Fibroblast of lung (primary cell): ENCODE measurements at regions not wholly inside any gene's neighbourhood (a gene's known extent, or its start where the extent isn't known, plus 50 kb on each side); places are given as distances from the start of the nearest gene placed in this dataset.

ENCODE experiments used
- EZH2 ChIP-seq: IDR thresholded peaks from 2 replicates; pipeline ENCODE4 v1.5.1; 2012; ENCODE audit warnings: low read length, control low read depth, mild to moderate bottlenecking; ENCODE audit errors: missing control alignments
- TF ChIP-seq, protein P1 (sequence below), 2 donors: IDR thresholded peaks in 1 of 2; conservative IDR thresholded peaks in 1 of 2; 1 replicate in 1 of 2; 2 replicates in 1 of 2; pipeline ENCODE4 v1.5.1; 2011 to 2012; ENCODE audit warnings: low read length in 2 of 2, control low read depth in 1 of 2, inconsistent platforms in 1 of 2, low read depth in 1 of 2, mild to moderate bottlenecking in 1 of 2

DNA sequence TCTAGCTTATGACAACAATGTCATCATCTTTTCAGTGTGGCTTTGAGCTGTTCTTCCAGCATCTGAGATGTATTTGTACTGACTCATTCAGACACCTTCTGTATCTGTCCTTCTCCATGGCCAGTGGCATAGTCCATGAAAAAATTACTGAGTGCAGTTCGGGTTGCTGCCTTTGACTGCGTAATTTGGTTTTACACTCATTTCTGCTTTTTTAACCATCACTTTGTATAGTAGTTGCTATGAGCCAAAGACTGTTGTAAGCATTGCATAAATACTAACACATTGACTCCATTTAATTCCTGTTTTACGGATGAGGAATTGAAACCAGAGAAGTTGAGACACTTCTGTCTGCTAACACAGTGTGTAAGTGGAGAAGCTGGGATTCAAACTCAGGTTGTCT is 190.7 kb upstream of the MID1 start:
- TF ChIP-seq, protein P1, sequence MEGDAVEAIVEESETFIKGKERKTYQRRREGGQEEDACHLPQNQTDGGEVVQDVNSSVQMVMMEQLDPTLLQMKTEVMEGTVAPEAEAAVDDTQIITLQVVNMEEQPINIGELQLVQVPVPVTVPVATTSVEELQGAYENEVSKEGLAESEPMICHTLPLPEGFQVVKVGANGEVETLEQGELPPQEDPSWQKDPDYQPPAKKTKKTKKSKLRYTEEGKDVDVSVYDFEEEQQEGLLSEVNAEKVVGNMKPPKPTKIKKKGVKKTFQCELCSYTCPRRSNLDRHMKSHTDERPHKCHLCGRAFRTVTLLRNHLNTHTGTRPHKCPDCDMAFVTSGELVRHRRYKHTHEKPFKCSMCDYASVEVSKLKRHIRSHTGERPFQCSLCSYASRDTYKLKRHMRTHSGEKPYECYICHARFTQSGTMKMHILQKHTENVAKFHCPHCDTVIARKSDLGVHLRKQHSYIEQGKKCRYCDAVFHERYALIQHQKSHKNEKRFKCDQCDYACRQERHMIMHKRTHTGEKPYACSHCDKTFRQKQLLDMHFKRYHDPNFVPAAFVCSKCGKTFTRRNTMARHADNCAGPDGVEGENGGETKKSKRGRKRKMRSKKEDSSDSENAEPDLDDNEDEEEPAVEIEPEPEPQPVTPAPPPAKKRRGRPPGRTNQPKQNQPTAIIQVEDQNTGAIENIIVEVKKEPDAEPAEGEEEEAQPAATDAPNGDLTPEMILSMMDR (conservative IDR thresholded peaks at IDR 0.05 in 1 of 2, IDR thresholded peaks at IDR 0.05 in 1 of 2; ENCODE audit: low read depth in 1 of 2, low read length in 2 of 2): no peak
- no peak for TF ChIP-seq EZH2
